Activated naive CD4-positive, alpha-beta T cell (primary cell): ENCODE measurements at regions not wholly inside any gene's neighbourhood (a gene's known extent, or its start where the extent isn't known, plus 50 kb on each side); places are given as distances from the start of the nearest gene placed in this dataset.

Source experiments
- DNase-seq, 4 experiments: peaks; one replicate each; lab custom pipeline; 2025; lab: John Stamatoyannopoulos, UW

DNA sequence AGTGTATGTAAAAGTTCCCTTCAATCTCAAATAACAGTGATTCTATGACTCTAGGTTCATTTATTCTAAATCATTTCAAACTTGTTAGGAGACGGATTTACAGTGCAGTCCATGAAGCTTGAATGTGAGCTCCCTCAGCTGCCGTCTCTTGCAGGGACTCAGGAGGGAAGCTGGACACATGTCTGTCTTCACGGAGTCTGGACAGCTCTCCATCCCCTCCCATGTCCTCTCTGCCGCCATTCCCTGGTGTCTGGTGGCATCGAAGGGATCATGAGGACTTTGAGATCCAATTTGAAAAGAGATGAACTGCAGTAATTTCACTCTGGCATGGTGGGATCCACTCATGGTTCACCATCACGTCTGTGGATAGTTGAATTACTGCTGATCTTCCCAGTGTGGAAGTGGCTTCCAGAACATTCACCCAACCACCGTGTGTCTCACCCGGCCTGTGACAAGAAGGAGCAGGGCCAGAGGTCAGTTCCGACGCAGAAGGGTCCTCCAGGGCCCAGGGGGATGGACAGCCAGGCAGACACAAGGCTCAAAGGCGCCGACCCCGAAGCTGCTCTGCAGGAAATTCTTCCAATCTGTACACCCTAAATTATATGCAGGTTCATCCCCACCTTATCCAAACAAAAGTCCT, 370.1 kb downstream of the THBS2 start:
- DNase-seq, result no peak

DNA sequence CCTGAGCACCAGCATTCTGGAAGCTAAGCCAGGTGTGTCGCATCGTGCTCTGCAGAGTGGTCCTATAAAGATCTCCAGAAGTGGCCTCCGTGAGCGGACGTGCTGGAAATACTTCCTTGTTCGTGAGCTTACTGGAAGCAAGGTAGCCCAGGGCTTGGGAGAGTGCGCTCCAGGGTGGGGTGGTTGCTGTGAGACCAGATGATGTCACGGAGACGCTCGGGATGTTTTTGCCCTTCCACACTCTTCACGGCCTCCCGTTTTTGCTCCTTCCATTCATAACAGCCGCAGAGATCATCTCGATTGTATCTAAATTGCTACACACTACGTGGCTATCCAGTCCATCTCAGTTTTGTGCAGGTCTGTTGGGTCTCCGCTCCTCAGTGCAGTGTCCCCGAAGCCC, 373.4 kb downstream of the THBS2 start:
- DNase-seq, result no peak

DNA sequence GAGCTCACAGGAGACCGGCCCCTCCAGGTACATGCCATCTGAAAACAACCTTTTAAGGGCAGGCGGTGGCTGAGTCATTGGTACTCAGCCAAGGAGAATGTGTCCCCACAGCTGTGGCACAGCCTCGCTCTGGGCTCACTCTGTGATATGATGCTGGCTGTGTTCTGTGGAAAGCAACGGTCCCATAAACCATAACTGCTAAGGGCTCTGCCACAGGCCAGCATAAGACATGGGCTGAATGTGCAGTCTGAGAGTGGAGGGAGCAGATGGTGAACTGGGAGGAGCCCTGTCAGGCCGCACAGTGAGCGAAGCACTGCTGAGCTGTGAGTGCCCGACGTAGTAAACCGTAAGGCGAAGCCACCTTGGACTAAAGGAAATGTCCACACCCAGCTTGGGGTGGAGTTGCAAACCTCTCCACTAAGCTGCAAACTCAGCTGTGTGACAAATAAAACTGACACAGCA, 375.8 kb downstream of the THBS2 start:
- DNase-seq, result no peak

DNA sequence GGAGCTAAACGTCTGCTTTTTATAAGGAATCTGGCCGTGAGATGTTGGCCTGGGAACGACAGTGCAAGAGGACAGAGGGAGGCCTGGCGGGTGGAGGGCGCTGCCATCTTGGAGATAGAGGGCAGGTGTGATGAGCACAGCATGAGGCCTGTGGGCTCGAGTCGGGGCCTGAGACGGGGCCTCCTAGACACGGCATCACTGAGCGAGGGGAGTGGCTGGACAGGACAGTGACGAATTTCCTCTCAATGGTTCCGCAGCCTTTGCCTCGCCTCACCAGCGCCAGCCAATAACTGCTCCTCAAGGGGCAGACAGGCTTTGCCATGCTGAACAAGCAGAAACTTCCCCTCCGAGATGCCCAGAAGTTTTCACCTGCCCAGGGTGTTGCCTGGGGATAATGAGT, 376.7 kb downstream of the THBS2 start:
- no peak for DNase-seq

DNA sequence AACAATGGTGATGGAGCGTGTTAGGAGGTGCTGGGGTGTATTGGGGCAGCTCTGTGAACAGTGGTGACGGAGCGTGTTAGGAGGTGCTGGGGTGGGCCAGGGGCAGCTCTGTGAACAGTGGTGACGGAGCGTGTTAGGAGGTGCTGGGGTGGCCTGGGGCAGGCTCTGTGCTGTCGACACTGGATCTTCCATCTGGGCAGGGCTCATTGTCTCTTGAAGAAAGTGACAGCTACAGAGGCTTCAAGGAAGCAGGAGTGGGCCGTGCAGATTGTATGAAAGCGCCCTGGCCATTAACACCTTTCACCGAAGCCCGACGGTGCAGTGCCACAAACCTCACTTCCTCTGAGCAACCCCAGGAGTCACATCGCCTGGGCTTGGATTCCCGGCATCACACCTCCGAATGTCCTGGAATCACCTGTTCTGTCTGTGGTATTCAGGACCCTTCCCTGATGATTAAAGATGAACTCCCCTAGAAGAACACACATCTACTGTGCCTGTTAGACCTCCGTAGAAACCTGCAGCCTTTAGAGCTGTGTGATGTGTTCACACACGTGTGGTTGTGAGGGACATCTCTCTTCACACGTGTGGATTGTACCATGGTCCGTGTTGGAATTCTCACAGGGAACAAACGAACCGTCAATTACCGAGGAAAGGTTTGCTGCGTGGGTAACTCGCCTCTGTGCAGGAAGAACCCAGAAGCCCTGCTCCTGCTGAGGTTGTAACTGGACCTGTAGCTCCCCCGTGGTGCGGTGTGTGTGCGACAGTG, 377.7 kb downstream of the THBS2 start:
- DNase-seq, result no peak

DNA sequence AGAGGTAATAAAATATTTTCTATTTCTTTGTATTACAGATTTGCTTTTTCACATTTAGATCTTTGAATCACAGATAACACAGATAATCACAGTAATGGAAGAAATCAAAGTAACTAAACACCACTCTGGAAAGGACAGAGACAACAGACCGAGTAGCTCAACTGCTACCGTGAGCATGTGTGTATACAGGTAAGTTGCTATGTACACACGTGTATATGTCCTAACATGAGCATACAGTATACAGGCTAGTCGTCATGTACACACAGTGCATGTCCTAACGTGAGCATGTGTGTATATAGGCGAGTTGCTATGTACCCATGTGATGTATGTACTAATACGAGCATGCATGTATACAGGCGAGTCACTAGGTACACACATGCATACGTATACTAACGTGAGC, 379.0 kb downstream of the THBS2 start:
- no peak for DNase-seq

GRCh38 chr6:168873278-168874190, 380.1 kb downstream of the THBS2 start:
- DNase-seq, result no peak

- no peak for DNase-seq
Observed at GRCh38 chr6:168871642-168872315, 381.9 kb downstream of the THBS2 start.

- DNase-seq, result no peak
Observed at GRCh38 chr6:168870982-168871381, 382.7 kb downstream of the THBS2 start.

DNA sequence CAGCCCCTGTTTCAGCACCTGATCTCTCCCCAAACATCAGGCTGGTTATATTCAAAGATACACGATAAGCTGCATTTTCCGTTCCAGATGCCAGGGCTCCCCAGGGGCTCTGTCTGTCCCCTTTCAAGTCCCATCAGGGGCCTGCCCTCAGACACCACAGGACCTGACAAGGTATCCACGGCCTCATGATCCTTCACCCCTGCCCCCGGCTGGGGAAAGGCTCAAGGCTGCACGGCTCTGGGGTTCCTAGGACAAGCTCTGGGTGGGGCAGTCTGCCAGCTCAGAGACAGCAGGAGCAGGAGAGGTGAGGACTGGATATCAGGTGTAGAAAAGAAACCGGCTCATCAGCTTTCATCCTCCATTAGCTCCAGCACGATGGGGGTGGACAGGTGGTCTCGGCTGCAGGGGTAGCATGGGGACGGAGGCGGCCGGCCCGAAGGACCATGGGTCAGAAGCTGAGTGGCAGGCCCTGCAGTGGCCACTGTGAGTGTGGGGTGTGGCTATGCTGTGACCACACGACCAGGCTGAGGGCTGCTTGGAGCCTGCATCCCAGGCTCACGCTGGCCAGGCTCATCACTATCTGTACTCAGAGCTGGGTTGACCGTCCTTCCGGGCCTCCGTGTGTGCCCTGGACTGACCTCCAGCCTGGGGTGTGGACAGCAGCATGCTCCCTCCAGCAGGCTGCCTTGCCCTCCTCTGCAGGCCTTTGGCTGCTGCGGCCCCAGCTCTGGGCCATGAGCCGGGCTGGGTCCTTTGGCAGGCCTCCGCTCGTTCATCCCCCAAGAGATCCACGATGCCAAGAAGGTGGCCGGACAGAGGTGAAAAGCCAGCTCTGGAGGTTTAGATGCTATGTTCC, 386.2 kb downstream of the THBS2 start:
- DNase-seq, result no peak

DNA sequence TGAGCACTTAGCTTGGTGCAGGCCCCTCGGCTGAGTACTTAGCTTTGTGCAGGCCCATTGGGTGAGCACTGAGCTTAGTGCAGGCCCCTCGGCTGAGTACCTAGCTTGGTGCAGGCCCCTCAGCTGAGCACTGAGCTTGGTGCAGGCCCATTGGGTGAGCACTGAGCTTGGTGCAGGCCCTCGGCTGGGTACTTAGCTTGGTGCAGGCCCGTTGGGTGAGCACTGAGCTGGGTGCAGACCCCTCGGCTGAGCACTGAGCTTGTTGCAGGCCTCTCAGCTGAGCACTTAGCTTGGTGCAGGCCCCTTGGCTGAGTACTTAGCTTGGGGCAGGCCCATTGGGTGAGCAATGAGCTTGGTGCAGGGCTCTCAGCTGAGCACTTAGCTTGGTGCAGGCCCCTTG, 387.1 kb downstream of the THBS2 start:
- no peak for DNase-seq

DNA sequence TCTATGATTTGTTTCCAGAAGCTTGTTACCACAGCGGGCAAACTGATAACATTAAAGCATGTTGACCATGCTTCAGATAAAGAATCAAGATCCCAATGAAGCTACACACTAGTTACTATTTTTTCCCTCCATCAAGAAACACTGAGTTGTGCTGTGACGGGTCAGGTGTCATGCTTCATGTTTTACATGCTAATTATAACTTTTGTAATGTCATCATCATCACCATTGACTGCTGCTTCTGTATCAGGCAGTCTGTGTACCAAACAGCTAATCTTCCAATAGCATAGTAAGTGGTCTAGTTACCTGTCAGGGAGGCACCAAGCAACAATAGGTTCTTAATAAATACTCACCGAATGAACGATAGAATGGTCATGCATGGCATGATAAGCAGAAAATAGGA, 388.1 kb downstream of the THBS2 start:
- DNase-seq, result no peak

- no peak for DNase-seq
Observed at GRCh38 chr6:168864541-168865460, 388.8 kb downstream of the THBS2 start.

DNA sequence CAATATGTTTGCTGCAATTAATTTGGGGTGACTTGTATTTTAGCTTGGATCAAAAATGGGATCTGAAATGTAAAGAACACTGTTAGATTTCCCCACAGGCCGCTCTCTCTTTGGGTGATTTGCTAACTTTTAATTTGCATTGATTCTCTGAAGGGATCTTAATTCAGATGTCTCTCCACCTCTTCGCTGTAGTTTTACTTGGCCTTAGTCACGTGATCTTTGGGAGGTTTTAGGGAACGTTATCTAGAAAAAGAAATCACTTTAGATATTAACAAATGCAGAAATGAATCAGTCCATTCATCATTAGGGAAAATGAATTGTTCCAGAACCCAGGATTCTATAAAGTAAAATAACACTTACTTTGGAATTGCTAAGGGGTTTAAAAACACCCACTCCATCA, 390.2 kb downstream of the THBS2 start:
- DNase-seq, result no peak

DNA sequence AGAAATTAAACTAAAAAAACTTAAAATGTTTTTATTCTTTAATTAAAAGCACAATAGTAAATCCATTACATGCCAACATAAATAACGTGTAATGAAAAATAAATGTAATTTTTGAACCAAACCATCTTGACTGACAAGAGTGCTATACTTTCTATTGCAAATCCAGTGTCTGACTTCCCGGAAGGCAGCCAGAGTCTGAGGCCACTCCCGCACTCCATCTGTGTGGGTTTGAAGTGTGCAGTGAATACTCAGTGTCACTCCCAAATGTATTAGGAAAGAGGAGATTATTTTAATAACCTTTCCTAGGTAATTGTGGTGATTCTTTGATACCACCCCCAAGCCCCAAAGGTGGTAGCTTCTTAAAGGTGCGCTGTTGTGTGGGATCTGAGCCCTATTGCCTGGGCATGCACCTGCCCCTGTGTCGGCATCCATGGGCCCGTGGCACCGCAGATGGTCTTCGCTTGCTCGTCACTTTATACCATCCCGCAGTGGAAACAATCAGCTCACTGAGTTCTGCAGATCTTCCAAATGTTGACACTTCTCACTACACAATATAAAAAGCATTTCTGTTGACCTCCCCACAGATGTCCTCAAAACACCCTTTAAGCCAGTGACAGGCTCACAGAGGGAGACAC, 391.2 kb downstream of the THBS2 start:
- no peak for DNase-seq

GRCh38 chr6:168860987-168861386, 392.7 kb downstream of the THBS2 start:
- no peak for DNase-seq

DNA sequence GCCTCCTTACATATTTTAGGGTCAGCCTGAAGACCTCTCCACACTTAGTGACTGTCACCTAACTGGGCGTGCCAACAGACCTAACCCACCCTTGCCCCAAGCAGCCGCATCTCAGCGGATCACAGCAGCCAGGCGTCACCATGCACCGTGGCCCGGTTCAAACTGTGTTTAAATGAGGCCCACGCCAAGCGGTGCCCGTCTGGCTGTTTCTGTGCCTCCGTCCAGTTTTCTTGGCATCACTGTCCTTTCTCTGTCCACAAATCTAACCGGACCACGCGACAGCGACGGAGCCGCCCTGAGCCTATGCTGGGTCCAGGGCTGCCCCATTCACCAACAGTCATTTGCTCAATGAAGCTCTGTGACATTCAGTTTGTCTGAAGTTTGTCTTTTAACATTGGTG, 393.3 kb downstream of the THBS2 start:
- no peak for DNase-seq

DNA sequence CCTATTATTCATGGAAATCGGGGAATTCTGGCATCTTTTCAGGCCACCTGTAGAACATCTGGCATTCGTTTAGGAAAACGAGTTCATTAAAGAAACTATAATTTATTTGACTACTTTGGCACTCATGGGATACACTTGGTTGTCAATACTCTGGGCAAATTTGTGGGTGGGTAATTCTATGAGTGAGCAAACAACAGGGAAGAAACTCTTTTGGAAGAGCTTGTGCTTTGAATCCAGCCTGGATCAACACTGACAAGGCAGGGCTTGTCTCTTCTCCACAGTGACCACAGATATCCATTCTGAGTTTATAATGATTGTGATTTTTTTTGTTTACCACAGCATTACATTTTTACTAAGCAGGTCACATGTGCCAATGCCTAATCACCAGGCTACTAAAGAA, 394.7 kb downstream of the THBS2 start:
- no peak for DNase-seq

DNA sequence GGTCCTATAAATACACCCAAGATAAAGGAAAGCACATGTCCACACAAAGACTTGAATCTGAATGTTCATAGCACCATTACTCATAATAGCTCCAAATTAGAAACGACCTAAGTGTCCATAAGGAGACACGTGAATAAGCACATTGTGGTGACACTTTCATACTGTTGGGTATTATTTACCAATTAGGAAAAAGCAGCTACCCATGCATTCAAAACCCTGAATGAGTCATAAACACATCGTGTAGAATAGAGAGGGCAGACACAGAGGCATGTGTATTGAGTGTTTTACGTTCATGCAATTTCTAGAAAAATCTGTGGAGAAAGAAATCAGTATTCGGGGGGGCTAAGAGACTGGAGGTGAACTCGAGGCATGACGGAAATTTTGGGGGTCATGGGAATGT, 396.7 kb downstream of the THBS2 start:
- DNase-seq, result no peak
